Epidermal melanocyte (primary cell): ENCODE measurements at regions not wholly inside any gene's neighbourhood (a gene's known extent, or its start where the extent isn't known, plus 50 kb on each side); places are given as distances from the start of the nearest gene placed in this dataset.
"Not testable (repeated sequence)": the region's sequence is repeated elsewhere in the genome, so short reads cannot be mapped to it uniquely, and the experiment has no call there.

Experiments used
- DNase-seq: peaks from one replicate; pipeline ENCODE4 v3.0.0; 2011; ENCODE audit warnings: low spot score; ENCODE audit not compliant: insufficient read length

DNA sequence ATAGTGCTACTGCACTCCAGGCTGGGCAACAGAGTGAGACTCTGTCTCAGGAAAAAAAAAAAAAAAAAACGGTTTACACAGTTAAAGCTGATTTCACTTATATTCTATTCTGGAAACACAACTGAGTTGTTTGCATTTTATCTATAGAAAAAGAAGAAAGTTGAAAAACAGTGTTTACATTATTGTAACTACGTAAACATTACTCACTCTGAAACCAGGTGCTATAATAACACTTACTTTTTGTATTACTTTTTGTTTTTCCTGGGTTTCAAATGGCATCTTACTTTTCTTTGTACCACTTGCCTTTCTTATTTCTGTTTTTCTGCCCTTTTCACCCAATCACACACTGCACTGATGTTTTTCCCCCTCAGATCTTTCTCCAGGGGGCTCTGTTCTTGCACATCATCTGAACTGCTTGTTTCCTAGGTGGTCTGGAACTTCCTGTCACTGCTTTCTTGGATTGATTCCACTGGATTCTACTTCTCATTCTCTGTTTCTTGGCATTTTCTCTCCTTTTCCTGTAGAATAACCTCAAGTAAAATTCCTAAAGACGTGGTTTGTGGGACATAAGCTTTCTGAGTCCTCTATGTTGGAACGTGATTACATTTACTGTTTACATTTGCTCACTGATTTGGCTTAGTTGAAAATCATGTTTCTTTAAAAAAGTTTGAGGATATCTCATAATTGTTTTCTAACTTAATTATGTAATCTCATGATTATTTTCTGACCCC, 142.1 kb downstream of the HS3ST3B1 start:
- DNase-seq, result no peak

- no peak for DNase-seq
Observed at GRCh38 chr17:14437176-14437575, 136.3 kb downstream of the HS3ST3B1 start.

DNA sequence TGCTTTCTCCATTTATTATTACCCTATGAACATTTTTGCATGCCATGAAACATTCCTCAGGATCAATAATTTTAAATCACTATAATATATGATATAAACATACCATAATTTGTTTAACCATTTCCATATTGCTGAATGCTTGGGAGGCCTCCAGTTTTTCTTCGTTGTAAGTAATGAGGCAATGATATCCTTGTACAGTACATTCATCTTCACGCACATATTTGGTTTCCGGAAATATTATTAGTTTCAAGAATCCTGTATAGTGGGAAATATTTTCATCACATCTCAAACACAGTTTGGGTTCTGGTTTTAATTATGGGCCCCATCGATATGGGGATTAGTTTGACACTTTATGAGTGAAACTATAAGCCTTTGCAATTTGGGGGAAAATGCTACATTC, 135.4 kb downstream of the HS3ST3B1 start:
- no peak for DNase-seq

- no peak for DNase-seq
Observed at GRCh38 chr17:14434506-14434905, 133.6 kb downstream of the HS3ST3B1 start.

- no peak for DNase-seq
Observed at GRCh38 chr17:14432079-14432478, 131.2 kb downstream of the HS3ST3B1 start.

DNA sequence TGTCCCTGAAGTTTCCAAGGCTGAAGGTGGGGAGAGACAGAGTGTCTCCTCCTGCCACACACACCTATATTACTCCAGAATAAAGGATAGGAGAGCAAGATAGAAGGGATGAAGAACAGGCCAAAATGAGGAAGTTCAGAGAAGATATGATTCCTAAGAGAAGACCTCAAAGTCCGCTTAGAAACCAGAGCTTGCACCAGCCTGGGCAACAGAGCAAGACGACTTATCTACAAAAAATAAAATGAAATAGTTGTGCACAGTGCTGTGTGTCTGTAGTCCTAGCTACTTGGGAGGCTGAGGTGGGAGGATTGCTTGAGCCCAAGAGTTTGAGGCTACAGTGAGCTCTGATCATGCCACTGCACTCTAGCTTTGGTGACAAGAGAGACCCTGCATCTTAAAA, 128.2 kb downstream of the HS3ST3B1 start:
- no peak for DNase-seq

GRCh38 chr17:14428648-14429029, 127.8 kb downstream of the HS3ST3B1 start:
- DNase-seq, result no peak

DNA sequence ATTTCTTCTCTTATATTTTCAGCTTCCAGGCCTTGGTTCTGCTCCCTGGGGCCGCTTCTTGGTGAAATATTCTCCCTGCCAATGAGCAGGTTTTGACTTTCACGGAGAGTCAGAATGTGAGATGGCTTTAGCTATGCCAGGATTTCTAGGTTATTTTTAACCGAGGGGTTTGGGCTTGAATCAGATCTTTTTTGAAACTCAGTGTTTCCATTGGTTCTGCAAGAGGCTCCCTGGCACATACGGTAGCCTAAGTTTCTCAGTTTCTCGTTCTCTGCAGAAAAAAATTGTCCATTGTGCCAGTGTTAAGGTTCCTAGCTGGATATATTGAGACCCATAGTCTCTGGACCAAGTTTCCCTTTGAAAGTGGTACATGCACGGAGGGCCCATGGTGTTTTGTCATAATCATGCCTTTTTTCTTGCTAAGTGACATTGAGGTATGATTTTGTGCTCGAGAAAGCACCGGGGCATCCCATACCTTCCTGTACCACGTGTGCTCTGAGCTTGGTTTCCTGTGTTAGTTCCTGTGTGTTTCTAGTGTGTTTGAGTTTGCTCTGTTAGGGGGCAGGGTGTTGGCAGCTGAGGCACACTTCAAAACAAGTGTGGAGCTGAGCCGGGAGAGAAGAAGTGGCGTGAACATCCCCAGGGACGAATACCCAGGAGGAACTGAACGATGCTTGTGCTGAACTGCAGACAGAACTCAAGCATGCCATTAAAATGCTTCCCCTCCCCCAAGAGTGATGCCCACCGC, 127.2 kb downstream of the HS3ST3B1 start:
- no peak for DNase-seq

GRCh38 chr17:14423156-14423555, 122.3 kb downstream of the HS3ST3B1 start:
- not testable (repeated sequence) for DNase-seq

- no peak for DNase-seq
Observed at GRCh38 chr17:14417336-14417735, 116.5 kb downstream of the HS3ST3B1 start.

DNA sequence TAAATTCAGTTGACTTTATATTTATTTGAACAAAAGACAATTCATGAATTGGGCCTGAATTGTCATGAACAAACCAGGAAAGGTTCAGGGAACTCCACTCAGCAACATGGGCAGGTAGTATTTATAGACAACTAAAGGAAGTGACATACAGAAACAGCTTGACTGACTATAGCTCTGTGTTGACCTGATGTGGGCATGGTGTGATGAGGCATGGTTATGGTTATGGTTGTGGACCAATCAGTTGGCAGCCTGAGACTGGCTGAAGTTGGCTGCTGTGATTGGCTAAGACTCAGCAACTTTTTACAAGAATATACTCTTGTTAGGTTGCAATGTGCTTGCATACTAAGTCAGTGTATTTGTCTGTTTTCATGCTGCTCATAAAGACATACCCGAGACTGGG, 108.4 kb downstream of the HS3ST3B1 start:
- DNase-seq, result no peak

DNA sequence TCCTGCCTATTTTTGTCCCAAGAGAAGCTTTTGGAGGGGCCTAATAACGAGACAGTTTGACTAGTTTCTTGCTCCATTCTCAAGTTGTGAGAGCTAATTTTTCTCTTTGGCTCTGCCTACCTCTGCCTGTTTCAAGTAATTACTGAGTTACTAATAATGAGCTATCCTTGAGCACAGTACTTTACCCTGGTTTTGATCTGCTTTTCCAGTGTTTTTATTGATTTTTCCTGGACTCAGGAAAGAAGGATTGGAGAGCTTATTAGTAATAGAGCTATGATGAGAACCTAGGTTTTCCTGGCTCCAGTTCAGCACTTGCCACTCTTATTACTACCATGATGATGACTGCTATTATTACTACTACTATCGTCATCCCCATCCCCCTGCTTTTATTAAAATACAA, 106.7 kb downstream of the HS3ST3B1 start:
- DNase-seq, result no peak

GRCh38 chr17:14405189-14405588, 104.3 kb downstream of the HS3ST3B1 start:
- DNase-seq, result no peak
